ENCODE measurements at regions not wholly inside any gene's neighbourhood (a gene's known extent, or its start where the extent isn't known, plus 50 kb on each side); places are given as distances from the start of the nearest gene placed in this dataset.

DNA sequence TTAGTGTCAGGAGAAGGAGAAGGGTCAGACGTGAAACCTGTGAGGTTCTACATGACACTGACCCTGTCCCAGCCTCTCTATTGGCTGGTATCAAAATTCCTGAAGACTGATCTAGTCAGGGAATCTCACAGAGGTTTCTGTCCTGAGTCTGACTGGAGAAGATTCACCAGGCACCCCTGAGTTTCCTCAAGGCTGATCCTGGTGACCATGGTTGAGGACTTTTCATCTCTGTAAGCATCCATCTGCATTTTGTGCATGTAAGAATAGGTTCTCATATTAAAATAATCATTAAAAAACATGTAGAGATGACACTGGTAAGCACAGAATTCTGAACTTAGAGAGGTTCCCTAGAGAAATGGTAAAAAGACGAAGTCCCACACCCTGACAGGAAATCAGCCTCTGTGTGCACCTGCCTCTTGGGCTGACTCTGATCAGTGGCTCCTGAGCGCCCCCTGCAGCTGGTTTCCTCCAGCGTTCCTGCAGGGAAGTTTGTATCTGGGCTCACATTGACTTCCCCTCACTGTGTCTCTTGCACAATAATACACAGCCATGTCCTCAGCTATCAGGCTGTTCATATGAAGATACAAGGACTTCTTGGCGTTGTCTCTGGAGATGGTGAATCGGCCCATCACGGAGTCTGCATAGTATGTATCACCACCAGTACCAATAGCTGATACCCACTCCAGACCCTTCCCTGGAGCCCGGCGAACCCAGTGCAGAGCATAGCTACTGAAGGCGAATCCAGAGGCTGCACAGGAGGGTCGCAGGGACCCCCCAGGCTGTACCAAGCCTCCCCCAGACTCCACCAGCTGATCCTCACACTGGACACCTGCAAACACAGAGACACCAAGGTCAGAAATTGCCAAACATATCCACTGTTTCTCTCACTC is 991.9 kb downstream of the TMEM121 start:
- TF ChIP-seq, protein P1, sequence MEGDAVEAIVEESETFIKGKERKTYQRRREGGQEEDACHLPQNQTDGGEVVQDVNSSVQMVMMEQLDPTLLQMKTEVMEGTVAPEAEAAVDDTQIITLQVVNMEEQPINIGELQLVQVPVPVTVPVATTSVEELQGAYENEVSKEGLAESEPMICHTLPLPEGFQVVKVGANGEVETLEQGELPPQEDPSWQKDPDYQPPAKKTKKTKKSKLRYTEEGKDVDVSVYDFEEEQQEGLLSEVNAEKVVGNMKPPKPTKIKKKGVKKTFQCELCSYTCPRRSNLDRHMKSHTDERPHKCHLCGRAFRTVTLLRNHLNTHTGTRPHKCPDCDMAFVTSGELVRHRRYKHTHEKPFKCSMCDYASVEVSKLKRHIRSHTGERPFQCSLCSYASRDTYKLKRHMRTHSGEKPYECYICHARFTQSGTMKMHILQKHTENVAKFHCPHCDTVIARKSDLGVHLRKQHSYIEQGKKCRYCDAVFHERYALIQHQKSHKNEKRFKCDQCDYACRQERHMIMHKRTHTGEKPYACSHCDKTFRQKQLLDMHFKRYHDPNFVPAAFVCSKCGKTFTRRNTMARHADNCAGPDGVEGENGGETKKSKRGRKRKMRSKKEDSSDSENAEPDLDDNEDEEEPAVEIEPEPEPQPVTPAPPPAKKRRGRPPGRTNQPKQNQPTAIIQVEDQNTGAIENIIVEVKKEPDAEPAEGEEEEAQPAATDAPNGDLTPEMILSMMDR (IDR thresholded peaks at IDR 0.05): peak in 1 of 4 experiments; percentile 8
- TF ChIP-seq POLR2A (IDR thresholded peaks at IDR 0.05): no peak
